Medulla oblongata (tissue), 1 donor: ENCODE measurements at regions not wholly inside any gene's neighbourhood (a gene's known extent, or its start where the extent isn't known, plus 50 kb on each side); places are given as distances from the start of the nearest gene placed in this dataset.

Experiments
- DNase-seq: peaks from one replicate; pipeline ENCODE4 v3.0.0-alpha.2; 2015; ENCODE audit errors: extremely low spot score

DNA sequence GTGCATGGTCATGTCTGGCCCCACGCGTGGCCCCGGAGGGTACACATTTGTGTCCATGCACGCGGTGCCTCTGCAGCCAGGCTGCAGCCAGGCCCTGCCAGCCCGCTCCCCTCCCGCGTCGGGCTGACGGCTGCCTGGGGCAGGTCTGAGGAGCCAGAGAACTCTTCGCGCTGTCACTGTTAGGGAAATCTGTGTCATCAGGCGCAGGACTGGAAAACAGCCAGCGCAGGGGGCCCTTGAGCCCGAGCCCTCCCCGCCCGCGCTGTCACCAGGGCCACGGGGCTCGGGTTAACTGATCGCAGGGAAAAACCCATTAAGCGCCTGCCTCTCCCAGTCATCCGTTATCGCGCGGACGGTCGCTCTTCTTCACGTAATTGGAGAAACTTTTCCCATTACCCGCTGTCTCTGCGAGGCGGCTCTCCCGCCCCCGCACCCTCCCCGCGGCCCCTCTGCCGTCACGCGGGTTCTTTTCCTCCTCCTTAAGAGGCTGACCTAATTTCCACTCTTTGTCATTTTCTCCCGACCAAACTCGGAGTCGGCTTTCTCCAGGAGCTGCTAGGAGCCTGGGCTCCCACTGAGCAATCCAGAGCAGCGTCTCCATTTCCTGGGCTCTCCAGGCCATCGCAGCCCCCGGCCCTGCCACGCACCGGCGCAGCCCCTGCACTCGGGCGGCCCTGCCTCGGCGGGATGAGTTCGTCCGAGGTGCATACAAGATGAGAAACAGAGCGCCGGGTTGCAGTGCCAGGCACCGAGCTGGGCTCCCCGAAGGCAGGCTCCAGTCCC, 57.5 kb upstream of the PRR23E start:
- peak; percentile 24 for DNase-seq

DNA sequence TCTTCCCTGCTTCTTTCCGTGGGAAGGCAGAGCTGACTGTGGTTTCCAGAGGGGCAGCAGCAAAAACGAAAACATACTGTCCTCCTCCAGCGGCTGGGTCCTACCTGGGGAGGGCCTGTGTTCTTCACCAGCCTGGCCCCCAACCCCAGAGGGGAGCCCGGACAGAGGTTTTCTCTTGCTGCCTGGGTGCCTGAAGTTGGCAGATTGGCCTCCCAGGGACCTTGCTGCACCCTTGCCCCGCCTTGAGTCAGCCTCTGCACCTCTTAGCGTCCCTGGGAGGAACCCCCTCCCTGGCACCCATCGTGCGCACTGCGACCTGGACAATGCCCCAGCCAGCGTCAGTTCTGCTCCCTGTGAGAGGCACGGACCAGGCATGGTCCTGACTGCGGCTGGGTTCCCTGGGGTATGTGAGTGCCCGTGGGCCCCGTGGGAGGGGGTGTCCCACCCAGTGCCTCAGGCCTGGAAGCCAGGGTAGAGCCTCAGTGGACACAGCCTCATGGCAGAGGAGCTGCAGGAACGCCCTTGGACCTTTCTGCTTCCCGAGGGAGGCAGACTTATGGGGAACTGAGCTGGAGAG, 56.8 kb upstream of the PRR23E start:
- no peak for DNase-seq

DNA sequence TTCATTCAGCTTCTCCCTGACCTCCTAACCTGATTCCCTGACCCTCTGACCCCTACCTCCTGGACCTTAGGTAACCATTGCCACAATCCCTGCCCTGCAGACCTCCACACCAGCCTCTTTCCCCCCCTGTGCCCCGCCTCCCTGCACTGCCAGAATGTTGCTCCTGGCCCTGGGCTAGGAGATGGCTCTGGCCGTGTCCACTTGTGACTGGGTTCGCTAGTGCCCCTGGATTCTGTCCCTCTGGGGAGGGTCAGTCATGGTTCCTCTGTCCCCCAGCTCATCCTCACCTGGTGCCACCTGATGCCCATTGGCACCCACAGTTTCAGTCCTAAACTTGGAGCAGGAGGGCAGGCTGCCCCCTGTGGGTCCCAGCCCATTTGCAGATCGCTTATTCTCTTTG, 56.2 kb upstream of the PRR23E start:
- DNase-seq, result no peak

DNA sequence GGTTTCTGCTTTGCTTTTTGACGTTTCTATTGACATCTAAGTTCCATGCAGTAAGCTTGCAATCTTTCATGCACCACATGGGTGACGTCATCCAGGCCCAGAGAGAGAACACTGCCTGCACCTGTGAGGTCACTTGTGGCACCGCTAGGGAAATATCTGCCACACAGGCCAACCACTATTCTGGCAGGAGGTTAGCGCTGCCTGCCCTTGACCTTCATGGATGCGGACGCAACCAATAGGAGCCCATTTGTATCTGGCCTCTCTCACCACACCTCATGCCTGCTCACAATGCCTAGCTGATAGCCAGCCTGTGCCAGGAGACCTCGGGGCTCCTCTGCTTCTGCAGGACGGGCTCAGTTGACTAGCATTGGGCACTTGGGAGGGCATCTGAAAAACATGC, 55.8 kb upstream of the PRR23E start:
- no peak for DNase-seq

DNA sequence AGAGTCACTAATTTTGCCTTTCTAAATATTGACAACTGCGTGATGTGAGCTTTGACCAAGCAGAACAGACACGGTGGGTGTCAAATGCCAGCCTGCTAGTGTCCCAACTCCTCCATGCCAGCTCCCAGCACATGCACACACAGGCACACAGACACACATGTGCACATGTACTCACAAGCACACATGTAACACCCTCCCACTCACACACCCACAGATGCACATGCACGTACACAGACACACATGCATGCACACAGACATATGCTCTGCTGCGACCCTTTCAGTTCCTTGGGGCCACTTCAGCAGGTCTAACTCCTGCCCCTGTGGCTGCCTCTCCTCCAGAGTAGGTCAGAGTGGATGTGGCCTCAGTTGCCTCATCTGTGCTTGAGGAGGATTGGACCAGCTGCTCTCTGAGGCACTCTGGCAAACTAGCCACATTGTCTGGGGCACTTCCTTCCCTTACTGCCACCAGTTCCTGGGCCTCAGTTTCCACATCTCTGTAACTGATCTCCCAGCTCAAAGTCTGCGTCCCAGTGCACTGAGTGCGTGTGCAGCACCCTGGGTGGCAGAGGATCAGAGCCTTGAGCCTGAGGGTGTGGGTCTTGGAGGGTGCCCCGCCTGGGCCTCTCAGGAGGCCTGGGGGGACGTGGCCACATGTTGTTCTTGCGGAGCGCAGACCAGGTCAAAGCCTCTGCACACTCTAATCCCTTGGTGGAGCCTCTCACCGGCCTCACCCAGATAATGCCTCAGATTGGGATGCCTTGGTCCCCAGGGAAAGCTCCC, 55.0 kb upstream of the PRR23E start:
- no peak for DNase-seq

DNA sequence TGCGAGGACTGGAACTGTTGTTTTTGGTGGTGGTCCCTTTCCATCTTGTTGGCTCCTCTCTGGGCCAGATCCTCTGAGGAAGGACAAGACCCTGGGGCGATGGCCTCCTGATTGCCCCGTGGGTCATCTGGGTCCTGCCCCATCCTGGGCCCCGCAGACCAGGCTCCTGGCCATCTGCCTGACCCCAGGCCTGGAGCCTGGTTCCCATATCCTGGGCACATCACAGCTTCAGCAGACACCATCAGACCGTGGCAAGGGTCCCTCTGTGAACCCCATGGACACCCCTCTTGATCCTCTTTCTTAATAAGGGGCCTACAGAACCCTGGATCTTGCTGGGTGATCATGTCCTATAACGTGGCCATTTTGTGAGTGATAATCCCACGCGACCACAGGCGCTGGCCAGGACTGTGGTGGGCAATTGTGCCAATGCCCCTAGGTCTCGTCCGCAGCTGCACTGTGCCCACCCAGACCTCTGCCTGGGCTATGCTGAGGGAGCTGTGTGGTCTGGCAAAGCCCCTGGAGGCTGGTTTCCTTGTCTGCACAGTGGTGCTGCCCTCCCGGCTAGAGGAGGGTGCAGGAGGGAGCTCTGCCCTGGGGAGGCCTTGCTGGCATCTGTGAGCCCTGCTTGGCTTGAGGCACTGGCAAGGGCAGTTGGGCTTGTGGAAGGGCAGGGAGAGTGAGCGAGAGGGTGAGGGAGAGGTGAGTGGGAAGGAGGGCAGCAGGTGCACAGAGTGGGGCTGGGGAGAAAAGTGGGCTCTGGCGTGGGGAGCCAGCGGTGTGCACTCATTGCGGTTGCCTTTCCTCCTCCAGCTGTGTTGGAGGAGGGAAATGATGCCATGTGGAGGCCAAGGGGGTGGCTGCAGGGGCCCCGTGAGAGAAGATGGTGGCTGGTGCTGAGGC, 53.1 kb upstream of the PRR23E start:
- DNase-seq, result no peak

DNA sequence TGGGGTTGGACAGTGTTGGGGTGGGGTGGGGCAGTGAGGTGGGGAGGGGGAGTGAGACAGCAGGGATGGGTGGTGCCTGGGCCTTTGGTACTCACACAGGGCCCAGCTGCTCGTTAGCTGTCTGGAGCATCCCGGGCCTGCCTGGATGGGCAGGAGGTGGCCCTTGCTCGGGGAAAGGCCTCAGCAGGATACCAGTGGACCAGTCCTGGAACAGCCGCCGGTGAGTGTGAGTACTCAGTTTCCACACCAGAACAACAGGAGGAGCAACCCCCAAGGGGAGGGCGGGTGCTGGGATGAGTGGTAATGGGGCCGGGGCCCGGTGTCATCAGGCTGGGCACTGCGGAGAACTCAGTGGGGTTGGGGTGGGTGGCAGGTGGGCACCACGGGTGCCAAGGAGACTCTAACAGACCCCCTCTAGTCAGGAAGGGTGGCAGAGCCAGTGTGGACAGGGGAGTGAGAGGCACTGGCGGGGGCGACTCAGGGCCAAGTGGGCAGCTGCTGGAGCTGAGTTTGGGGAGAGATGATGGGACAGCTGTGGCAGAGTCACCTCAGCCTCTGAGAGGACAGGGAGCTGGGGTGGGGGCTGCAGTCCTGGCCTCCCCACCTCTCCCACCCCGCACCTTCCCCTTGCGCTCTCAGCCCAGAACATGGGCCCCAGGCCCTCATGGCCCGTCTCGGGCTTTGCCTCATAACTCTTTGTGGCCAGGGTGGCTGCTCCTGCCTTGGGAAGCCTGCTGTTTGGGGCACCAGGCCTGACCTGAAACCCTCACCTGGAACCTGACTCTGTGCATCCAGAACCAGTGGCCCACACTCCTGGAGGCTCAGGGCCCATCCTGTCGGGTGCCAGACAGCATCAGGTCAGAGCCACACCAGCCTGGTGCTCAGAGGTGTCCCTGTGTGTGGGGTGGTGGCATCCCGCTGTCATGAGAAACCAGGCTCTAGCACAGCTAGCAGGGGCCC, 52.1 kb upstream of the PRR23E start:
- no peak for DNase-seq

DNA sequence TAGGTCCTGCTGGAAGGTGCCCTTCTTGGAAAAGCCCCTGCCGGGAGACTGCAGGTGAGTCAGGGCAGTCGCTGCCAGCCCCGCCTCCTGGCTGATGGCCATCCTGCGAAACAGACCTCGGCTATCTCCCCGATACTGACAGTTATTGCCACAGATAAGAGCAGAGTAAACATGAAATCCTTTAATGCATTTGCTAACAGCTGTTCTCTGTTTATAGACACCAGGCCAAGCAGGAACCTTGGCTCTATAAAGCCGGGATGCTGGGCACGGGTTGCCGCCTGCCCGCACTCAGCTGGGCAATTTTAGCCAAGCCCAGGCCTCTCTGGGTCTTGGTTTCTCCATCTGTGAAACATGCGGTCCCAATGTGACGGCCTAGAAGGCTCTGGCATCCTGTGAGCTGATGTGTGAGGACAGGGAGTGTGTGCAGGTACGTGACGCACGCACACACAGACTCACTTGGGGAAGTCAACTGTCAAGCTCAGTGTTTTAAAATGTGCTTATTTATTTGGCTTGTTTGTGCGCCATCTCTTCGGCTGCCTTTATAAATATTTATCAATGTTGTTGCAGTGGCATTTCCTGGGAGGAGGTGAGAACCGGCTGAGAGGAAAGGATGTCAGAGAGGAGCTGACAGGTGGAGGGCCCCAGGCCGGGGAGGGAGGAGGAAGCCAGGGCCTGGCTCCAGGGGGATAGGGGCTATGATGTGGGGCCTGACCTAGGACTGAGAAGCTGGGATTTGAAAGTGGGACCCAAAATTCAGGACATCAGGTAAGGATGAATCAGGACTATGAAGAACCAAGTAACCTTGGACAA, 50.8 kb upstream of the PRR23E start:
- no peak for DNase-seq
